A673 (cell line): ENCODE measurements at regions not wholly inside any gene's neighbourhood (a gene's known extent, or its start where the extent isn't known, plus 50 kb on each side); places are given as distances from the start of the nearest gene placed in this dataset.

Experiments
- CTCF ChIP-seq: fragments of 300-800, 200-600 bp; sonication (generic); conservative IDR thresholded peaks from 2 replicates; pipeline ENCODE4 v1.5.1; 2017; ENCODE audit warnings: low read depth, mild to moderate bottlenecking, antibody characterized with exemption, low read length, moderate library complexity, mixed read lengths
- EZH2 ChIP-seq: fragments of 200-600 bp; sonication (generic); IDR thresholded peaks from 2 replicates; pipeline ENCODE4 v1.6.1; 2017; ENCODE audit warnings: borderline replicate concordance, low read depth, mild to moderate bottlenecking, mixed read lengths, antibody characterized with exemption, low read length; ENCODE audit not compliant: poor library complexity, severe bottlenecking

DNA sequence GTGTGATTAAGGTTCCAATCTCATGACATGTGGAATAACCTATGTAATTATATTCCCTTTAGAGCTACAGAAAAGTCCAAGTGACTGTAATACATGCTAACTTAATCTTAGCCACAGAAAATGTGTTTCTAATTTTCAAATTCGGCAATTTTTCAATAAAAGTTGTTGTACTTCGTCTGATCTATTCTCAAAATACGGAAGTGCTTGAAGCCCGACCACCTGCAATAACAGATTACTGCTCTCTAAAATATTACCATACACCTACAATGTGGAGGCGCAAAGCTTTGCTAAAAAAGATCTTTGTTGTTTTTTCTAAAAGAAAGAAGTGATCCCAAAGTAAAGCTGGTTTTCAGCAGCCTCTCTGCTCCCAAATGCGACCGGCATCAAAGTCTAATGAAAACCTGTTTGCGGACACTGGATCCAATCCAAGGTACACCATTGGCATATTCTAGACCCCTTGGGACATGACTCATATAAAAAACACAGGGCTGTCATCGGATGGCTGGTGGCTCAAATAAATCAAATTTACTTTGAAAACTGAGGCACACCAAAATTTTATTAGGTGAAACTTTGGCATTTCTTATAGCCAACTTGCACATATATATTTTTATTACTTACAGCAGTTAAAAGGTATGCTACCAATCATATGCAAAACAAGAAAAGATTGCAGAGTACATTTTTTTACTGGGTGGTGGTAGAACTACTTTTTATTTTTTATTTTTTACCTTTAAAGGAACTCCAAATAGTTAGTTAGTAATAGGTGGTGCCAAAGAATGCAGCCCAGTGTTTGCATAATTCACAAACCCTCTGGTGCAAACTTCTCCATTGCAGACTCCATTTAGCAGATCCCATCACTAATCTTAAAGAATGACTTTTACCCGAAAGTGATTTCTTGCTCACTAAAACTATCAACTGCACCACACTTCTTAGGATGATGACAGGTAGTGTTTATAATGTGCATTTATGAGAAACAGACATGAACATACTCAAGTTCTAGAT, 118.7 kb upstream of the TBX18 start:
- TF ChIP-seq CTCF (no peak), EZH2 (no peak)
